ENCODE measurements at regions not wholly inside any gene's neighbourhood (a gene's known extent, or its start where the extent isn't known, plus 50 kb on each side); places are given as distances from the start of the nearest gene placed in this dataset.

DNA sequence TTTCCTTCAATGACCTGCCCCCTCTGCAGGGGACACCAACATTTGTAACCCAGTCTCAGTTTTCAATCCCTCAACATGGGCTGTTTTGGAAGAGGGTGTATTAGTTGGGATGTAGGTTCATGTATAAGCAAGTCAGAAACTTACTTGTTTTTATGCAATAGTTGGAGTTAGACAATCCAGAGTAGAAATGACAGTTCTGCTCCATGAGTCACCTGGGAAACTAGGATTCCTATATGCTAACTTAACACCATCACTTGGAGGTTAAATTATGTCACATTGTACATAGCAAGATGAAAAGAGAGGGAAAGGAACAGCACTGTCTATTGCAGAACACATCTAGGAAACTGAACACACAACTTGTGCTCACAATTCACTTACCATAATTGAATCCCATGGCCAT lies 436.4 kb downstream of the RFC3 start:
- ATAC-seq, result peak; percentile 22

- ATAC-seq, result no peak
Observed at GRCh38 chr13:34255711-34256110, 437.8 kb downstream of the RFC3 start.

GRCh38 chr13:34256236-34256635 lies 438.3 kb downstream of the RFC3 start:
- no peak for ATAC-seq

DNA sequence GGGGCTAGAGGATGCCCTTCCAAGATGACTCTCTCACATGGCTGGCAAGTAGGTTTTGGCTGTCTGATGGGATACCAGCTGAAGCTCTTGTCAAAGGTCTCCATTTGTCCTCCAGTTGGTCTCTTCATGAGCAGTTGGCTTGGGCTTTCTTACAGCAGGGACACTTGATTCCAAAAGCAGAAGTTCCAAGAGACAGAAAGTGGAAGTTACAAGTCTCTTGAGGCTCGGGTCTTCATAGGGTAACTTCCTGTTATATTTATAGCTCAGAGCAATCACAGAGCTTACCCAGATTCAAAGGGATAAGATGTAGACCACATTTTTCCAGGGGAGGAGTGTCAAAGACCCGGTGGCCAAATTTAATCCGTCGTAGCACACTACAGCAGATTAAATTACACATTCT lies 440.0 kb downstream of the RFC3 start:
- no peak for ATAC-seq

DNA sequence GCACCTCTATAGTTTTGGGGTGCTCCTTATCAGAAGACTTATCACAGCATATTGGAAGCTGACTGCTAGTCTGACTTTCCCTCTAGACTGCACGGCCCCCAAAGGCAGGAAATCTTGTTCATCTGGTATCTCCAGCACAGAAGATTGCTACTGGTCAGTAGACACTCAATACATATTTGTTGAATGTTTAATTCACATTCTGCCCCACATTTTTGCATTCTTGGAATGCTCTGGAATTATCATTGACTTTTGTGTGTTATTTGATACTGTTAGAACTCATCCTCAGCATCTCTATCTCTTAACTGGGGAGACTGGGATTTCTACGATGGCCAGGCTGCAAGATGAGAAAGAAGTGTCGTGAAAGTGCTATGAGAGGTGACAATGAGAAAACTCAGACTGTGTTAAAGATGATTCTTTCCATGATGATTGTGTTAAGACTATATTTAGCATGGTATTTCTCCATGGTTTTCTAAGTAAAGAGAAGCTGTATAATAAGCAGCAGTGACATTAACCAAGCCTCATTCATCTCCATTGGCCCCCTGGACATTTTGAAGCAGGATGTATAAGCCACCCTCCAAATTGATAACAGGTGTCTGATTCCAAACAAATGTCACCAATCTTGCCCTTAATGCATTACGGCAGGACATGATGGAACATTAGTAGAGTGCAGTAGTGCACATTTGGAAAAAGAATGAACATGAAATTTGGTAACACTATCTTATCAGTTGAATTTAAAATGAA lies 440.9 kb downstream of the RFC3 start:
- no peak for ATAC-seq

DNA sequence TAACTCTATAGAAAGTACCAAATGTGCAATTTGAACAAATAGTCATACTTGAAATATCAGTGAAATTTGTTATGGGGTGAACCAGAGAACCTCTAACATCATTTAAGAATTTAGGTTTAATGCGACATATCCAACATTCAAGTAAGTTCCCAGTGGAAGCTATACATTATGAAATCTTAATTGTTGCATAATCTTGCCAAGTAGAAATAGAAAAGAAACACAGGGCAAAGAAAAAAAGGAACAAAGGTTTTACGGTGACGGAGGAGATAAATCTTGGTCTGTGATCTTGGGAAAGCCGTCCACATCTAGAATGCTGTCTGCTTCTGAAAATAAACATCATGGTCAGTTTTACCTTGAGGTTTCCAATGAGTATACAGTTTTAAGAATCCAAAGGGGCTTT lies 445.7 kb downstream of the RFC3 start:
- no peak for ATAC-seq

GRCh38 chr13:34265046-34265679 lies 447.2 kb downstream of the RFC3 start:
- no peak for ATAC-seq

- no peak for ATAC-seq
Observed at GRCh38 chr13:34276764-34277163, 458.8 kb downstream of the RFC3 start.

GRCh38 chr13:34277936-34278335 lies 460.0 kb downstream of the RFC3 start:
- ATAC-seq, result no peak

DNA sequence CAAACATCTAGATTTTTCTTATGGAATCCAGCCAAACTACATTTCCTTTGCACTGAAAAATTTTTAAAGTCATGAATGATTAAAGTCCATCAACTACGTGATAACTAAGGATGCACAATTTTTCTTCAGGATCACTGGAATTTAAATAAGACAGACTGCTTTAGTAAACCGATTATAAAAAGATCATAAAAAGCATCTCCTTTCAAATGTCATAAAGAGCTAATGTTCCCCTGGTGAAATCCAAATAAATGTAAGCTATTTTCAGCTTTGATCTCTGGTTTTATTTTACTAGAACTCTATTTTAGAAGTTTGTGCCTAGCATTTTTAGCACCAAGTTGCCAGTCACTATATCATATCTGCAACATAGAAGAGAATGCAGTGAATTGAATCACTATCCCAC lies 460.8 kb downstream of the RFC3 start:
- no peak for ATAC-seq

- ATAC-seq, result no peak
Observed at GRCh38 chr13:34290661-34291060, 472.7 kb downstream of the RFC3 start.

- no peak for ATAC-seq
Observed at GRCh38 chr13:34294483-34295129, 476.7 kb downstream of the RFC3 start.

GRCh38 chr13:34300559-34300958 lies 482.6 kb downstream of the RFC3 start:
- ATAC-seq, result no peak

- peak; percentile 24 for ATAC-seq
Observed at GRCh38 chr13:34302596-34302995, 484.6 kb downstream of the RFC3 start.

- ATAC-seq, result peak; percentile 96
Observed at GRCh38 chr13:34303346-34303745, 485.4 kb downstream of the RFC3 start.

- no peak for ATAC-seq
Observed at GRCh38 chr13:34307607-34308006, 489.7 kb downstream of the RFC3 start.

DNA sequence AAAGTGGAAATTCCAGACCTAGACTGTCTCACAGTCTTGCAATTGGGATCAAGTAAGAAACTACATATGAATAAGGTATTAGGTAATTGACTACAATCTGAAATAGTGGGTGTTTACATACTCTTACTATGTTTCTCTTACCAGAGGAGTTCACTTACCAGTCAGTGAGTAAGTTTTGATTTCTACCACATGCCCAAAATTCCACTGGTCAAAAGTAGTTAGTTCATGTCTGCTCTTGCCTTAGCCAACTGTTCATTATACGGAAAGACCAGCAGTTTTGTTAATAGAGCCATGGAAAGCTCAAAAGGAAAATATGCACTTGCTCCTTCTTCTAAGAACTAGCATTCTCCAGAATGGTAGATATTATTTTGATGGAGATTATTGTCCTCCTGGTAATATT lies 490.8 kb downstream of the RFC3 start:
- ATAC-seq, result no peak

DNA sequence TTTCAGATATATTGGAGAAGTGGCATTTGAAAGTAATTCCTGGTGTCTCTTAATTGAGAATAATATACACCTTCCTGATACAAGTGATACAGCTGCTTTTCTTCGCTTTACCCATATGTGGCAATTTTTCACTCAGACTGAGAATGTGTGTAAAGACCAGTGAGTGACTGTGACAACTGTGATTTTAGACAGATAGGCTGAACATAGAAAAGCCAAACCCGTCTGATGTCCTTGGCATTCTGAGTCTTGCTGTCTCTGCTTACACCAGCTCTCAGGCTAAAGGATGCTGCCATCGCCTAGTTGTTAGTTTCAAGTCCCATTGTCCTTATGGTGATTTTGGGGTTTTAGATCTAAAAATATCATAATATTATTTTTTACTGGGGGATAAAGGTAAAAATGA lies 492.6 kb downstream of the RFC3 start:
- ATAC-seq, result no peak

DNA sequence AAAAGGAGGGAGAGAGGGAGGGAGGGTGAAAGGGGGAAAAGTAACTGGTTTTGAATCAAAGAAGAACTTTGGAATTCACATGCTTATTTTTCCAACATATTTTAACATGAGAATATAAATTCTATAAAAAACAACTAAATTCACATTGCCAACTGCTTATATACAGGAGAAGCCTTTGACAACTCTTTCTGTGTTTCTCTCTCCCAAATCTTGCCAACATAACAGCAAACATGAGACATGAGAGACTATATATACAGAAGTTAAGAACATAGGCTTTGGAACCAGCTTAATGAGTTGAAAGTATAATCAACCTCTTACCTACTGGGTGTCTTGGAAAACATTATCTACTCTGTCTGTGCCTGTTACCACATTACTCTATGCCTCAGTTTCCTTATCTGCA lies 493.3 kb downstream of the RFC3 start:
- no peak for ATAC-seq

DNA sequence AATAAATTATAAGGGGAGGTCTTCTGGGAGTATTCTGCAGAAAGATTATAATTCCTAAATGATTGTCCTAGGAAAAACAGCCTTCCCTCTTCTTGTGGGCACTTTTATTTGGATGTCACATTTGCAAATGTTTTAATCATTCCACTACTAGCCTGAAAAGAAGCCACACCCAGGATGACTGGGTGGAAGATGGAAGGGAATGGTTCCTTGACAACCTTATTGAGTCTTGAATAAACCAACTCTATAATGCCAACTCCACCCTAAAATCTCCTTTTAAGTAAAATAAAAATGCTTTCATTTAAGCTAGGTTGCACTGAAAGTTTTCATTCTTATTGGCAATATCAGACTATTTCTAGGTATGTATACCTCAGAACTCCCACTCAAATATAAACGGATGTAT lies 494.6 kb downstream of the RFC3 start:
- ATAC-seq, result no peak

- no peak for ATAC-seq
Observed at GRCh38 chr13:34320084-34320483, 502.1 kb downstream of the RFC3 start.

DNA sequence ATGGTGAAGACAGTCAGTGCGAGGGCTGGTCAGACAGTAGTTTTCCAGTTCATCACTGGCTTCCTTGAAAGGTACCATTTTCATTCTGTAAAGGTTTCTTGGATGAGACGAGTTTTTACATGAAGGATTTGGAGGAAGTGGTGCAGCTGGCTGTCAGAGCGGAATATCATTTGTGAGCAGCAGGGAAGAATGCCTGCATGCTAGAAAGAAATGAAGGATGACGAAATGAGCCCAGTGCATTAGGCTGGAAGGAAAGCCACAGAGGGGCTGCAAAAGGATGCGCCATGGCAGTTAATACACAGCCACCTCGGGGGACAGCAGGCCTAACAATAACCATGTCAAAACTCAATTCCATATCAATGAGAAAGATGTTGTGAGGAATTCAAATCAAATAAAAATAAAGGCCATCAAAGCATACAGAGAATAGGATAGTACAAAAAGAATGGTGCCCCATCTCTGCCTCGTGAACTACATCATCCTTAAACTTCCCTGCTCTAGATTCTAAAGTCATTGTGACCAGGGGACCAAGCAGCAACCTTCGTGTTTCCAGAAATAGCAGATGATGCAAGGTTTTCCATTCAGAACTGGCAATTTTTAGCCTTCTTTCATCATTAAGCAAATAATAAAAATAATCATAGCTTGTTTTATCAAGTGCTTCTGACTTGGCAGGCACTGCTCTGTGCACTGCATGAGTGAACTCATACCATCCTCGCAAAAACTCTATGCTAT lies 504.2 kb downstream of the RFC3 start:
- no peak for ATAC-seq

- no peak for ATAC-seq
Observed at GRCh38 chr13:34322743-34323074, 504.8 kb downstream of the RFC3 start.
